ENCODE measurements at regions not wholly inside any gene's neighbourhood (a gene's known extent, or its start where the extent isn't known, plus 50 kb on each side); places are given as distances from the start of the nearest gene placed in this dataset.

DNA sequence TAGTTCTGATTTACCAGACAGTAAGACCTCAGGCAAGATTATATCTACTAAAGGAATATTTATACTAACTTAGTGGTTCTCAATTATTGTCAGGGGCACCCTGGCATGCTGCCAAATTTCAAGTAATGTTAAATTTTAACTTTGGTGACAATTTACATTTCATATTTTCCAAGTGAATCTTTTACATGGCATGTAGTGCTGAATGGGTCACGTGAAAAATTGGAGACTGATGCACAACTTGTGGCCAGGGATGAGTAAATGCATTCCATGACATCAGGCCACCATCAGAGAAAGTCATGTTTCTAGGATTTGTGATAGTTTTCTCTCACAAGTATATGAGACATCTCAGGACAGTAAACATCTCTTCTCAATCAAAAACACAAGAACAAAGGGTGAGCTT is 202.6 kb upstream of the SOX21 start:
- H3K9me3 ChIP-seq, result no peaks in the 10 kb centered on the region
- no peak overlapping the region for H3K4me3 ChIP-seq
- no peaks in the 10 kb centered on the region for H3K27me3 ChIP-seq
- 62% methylated on average over 1 of the region's 1 CpG for WGBS
- DNase-seq (ENCODE audit: low spot score in 2 of 2), result no peak
- no peaks in the 10 kb centered on the region for H3K36me3 ChIP-seq
- TF ChIP-seq, protein P1, sequence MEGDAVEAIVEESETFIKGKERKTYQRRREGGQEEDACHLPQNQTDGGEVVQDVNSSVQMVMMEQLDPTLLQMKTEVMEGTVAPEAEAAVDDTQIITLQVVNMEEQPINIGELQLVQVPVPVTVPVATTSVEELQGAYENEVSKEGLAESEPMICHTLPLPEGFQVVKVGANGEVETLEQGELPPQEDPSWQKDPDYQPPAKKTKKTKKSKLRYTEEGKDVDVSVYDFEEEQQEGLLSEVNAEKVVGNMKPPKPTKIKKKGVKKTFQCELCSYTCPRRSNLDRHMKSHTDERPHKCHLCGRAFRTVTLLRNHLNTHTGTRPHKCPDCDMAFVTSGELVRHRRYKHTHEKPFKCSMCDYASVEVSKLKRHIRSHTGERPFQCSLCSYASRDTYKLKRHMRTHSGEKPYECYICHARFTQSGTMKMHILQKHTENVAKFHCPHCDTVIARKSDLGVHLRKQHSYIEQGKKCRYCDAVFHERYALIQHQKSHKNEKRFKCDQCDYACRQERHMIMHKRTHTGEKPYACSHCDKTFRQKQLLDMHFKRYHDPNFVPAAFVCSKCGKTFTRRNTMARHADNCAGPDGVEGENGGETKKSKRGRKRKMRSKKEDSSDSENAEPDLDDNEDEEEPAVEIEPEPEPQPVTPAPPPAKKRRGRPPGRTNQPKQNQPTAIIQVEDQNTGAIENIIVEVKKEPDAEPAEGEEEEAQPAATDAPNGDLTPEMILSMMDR (IDR thresholded peaks at IDR 0.05), result no peak
- TF ChIP-seq POLR2A (IDR thresholded peaks at IDR 0.05), result no peak
- no peak for TF ChIP-seq EP300 (IDR thresholded peaks at IDR 0.05)
- TF ChIP-seq POLR2AphosphoS5 (IDR thresholded peaks at IDR 0.05), result no peak
- no peak overlapping the region for H3K27ac ChIP-seq
- no peaks in the 10 kb centered on the region for H3K4me1 ChIP-seq

DNA sequence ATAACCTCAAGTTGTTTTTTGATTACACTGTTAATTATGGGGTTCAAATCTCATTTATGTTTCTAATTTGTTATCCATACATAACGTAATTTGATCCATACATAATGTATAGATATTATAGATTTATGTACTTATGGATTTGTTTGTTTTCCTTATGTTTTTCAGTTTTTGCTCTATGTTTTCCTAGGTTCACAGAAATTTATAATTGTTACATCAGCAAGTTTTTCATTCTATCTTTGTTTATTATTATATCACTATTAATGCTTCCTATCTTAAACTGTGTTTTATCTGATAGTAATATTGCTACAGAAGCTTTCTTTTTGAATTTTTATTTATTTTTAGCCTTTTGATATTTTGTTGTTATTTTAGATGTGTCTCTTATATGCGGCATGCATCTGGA is 194.3 kb upstream of the SOX21 start:
- no peaks in the 10 kb centered on the region for H3K36me3 ChIP-seq
- 92% methylated on average over 2 of the region's 2 CpGs for WGBS
- H3K9me3 ChIP-seq, result no peaks in the 10 kb centered on the region
- no peak for TF ChIP-seq POLR2AphosphoS5 (IDR thresholded peaks at IDR 0.05)
- no peak for TF ChIP-seq POLR2A (IDR thresholded peaks at IDR 0.05)
- no peak for DNase-seq (ENCODE audit: low spot score in 2 of 2)
- H3K27me3 ChIP-seq, result no peaks in the 10 kb centered on the region
- H3K4me3 ChIP-seq, result no peak overlapping the region
- no peak overlapping the region for H3K27ac ChIP-seq
- H3K4me1 ChIP-seq, result no peaks in the 10 kb centered on the region

DNA sequence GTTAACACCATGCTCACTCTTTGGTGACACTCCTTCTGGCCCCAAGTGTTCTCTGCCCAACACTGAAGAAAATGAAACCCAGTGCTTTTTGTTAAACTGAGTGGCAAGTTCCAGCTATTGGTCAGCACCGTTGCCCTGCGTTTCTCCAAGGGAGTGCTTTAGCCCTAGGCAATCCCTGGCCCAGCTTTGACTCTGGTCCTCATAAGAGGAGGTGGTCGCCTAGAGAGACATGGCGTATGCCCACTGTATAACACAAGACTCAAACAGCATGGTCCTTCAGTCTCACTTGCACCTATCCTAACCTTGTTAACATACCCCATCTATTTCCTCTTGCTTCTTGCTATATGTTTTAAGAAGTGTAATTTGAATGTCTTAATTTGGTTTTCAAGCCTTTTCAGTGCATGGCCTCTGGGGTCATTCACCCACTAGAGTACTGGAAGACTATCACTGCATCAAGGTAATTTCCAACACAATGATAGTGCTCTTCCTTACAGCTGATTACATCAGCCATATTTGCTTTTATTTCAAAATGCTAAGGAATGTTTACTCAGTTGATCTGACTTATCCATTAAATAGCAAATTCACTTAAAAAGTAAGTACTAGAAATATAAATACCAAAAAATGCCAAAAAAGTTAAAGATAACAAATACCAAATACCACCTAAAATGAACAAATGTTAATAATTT is 190.5 kb upstream of the SOX21 start:
- Histone ChIP-seq H3K9me3 (no peaks in the 10 kb centered on the region), H3K4me1 (no peaks in the 10 kb centered on the region), H3K27ac (no peak overlapping the region), H3K36me3 (no peaks in the 10 kb centered on the region), H3K4me3 (no peak overlapping the region), H3K27me3 (no peaks in the 10 kb centered on the region)
- no peak for DNase-seq (ENCODE audit: low spot score in 2 of 2)
- TF ChIP-seq EP300 (IDR thresholded peaks at IDR 0.05) (no peak), POLR2A (IDR thresholded peaks at IDR 0.05) (no peak), POLR2AphosphoS5 (IDR thresholded peaks at IDR 0.05) (no peak)
- TF ChIP-seq, protein P1 (IDR thresholded peaks at IDR 0.05), result no peak
- WGBS, result 82% methylated on average over 4 of the region's 4 CpGs

DNA sequence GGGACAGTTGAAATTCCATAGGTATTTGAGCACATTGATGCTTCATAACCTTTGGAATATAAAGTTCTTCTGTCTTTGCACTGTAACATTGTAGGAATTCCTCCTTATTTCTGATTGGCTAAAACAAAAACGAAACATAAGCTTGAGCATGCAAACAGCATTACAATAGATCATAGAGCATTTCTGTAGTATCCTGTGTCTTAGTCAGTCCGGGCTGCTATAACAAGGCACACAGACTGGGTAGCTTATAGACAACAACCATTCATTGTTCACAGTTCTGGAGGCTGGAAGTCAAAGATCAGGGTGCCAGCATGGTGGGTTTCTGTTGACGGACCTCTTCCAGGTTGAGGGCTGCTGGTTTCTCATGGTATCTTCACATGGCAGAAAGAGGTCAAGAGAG is 188.7 kb upstream of the SOX21 start:
- Histone ChIP-seq H3K9me3 (no peaks in the 10 kb centered on the region), H3K36me3 (no peaks in the 10 kb centered on the region), H3K4me3 (no peak overlapping the region), H3K27me3 (no peaks in the 10 kb centered on the region), H3K4me1 (no peaks in the 10 kb centered on the region), H3K27ac (no peak overlapping the region)
- TF ChIP-seq POLR2A (IDR thresholded peaks at IDR 0.05), result no peak
- no peak for TF ChIP-seq EP300 (IDR thresholded peaks at IDR 0.05)
- TF ChIP-seq, protein P1 (IDR thresholded peaks at IDR 0.05), result no peak
- TF ChIP-seq POLR2AphosphoS5 (IDR thresholded peaks at IDR 0.05), result no peak
- WGBS, result 86% methylated on average over 3 of the region's 3 CpGs
- no peak for DNase-seq (ENCODE audit: low spot score in 2 of 2)

DNA sequence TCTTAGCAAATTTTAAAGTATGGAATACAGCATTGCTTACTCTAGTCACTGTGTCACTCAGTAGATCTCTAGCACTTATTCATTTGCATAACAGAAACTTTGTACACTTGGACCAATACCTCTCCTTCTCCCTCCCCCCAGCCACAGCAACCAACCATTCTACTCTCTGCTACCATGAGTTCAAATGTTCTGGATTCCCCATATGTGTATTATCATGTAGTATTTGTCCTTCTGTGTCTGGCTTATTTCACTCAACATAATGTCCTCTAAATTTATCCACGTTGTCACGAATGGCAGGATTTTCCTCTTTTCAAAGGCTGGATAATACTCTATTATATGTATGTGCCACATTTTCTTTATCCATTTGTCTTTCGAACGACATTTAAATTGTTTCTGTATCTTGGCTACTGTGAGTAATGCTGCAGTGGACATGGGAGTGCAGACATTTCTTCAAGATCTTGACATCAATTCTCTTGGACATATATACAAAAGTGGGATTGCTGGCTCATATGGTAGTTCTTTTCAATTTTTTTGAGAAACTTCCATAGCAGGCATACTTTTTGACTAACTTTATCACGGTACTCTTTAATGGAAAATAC is 184.5 kb upstream of the SOX21 start:
- TF ChIP-seq POLR2AphosphoS5 (IDR thresholded peaks at IDR 0.05) (no peak), EP300 (IDR thresholded peaks at IDR 0.05) (no peak), POLR2A (IDR thresholded peaks at IDR 0.05) (no peak)
- TF ChIP-seq, protein P1 (IDR thresholded peaks at IDR 0.05), result no peak

More for the DNA sequence above, 184.5 kb upstream of the SOX21 start:
- H3K4me1 ChIP-seq, result no peaks in the 10 kb centered on the region
- H3K27me3 ChIP-seq, result no peaks in the 10 kb centered on the region
- 86% methylated on average over 5 of the region's 5 CpGs for WGBS
- H3K36me3 ChIP-seq, result no peaks in the 10 kb centered on the region
- H3K27ac ChIP-seq, result no peak overlapping the region
- H3K9me3 ChIP-seq, result no peaks in the 10 kb centered on the region
- DNase-seq (ENCODE audit: low spot score in 2 of 2), result no peak
- no peak overlapping the region for H3K4me3 ChIP-seq

Data from suprapubic skin (tissue), 4 donors.